ENCODE measurements at regions not wholly inside any gene's neighbourhood (a gene's known extent, or its start where the extent isn't known, plus 50 kb on each side); places are given as distances from the start of the nearest gene placed in this dataset.

DNA sequence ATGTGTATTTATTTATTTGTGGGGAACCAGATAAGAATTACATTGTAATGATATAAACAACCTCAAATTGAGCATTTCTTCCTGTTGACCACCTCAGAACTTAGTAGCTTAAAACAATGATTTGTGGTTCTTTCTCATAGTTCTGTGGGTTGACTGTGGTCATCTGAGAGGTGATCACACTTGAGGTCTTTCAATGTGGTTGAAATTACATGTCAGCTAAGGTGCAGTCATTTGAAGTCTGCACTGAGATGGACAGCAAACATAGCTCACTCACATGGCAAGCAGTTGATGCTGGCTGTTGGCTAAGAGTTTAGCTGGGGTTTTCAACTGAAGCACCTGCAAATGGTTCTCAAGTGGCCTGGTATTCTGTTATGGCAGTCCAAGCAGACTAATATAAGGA is 436.7 kb upstream of the MAP3K7 start:
- Histone ChIP-seq H3K4me2 (ENCODE audit: insufficient read depth, insufficient read length, low read length) (no peak overlapping the region), H4K8ac (replicated peaks; ENCODE audit: insufficient read length, low read depth, low read length) (no peak overlapping the region), H4K20me1 (ENCODE audit: control insufficient read depth, insufficient read depth, insufficient read length) (no peaks in the 10 kb centered on the region), H3T11ph (ENCODE audit: low read length) (no peak overlapping the region), H2BK5ac (ENCODE audit: insufficient read length, low read length) (no peak overlapping the region), H3K18ac (ENCODE audit: insufficient read length, low read depth, low read length) (no peak overlapping the region), H3K9ac (ENCODE audit: extremely low read depth, insufficient read length, low read length) (no peak overlapping the region), H3K56ac (ENCODE audit: insufficient read length, low read depth, low read length) (no peak overlapping the region), H3K79me1 (ENCODE audit: insufficient read depth, low read depth, low read length, poor library complexity, severe bottlenecking) (no peaks in the 10 kb centered on the region), H2BK20ac (ENCODE audit: low read depth, low read length, poor library complexity, severe bottlenecking) (no peak overlapping the region), H2BK12ac (ENCODE audit: insufficient read length, low read depth, low read length) (no peak overlapping the region), H3K27me3 (ENCODE audit: insufficient read depth, low read length) (no peaks in the 10 kb centered on the region), H3K9me3 (ENCODE audit: control insufficient read depth, low read depth, low read length) (no peaks in the 10 kb centered on the region), H3K23me2 (ENCODE audit: insufficient read length, low read depth, low read length, poor library complexity, severe bottlenecking) (no peaks in the 10 kb centered on the region), H4K5ac (ENCODE audit: insufficient read length, low read depth, low read length) (no peak overlapping the region), H3K23ac (ENCODE audit: insufficient read length, low read depth, low read length) (no peak overlapping the region), H2AFZ (ENCODE audit: low read length) (no peak overlapping the region), H3K4me1 (ENCODE audit: insufficient read depth, low read length) (no peaks in the 10 kb centered on the region), H3K14ac (ENCODE audit: insufficient read depth, low read length) (no peak overlapping the region), H3K27ac (ENCODE audit: insufficient read length, low read depth, low read length) (no peak overlapping the region), H3K4ac (ENCODE audit: low read depth, low read length) (no peak overlapping the region), H2BK120ac (ENCODE audit: low read depth, low read length, poor library complexity, severe bottlenecking) (no peak overlapping the region), H4K91ac (ENCODE audit: insufficient read length, low read depth, low read length) (no peak overlapping the region), H3K79me2 (ENCODE audit: insufficient read depth, low read length) (no peaks in the 10 kb centered on the region), H2AK5ac (ENCODE audit: insufficient read length, low read length) (no peak overlapping the region), H2BK15ac (ENCODE audit: low read depth, low read length) (no peak overlapping the region)
- Mint-ChIP-seq H3K4me3 (no peak overlapping the region), H3K36me3 (ENCODE audit: insufficient read depth in 1 of 3, low read depth in 3 of 3) (no peaks in the 10 kb centered on the region), H3K4me1 (no peaks in the 10 kb centered on the region), H3K9me3 (no peaks in the 10 kb centered on the region), H3K27ac (no peak overlapping the region), H3K27me3 (ENCODE audit: low read depth) (no peaks in the 10 kb centered on the region)
- TF ChIP-seq, protein P1, sequence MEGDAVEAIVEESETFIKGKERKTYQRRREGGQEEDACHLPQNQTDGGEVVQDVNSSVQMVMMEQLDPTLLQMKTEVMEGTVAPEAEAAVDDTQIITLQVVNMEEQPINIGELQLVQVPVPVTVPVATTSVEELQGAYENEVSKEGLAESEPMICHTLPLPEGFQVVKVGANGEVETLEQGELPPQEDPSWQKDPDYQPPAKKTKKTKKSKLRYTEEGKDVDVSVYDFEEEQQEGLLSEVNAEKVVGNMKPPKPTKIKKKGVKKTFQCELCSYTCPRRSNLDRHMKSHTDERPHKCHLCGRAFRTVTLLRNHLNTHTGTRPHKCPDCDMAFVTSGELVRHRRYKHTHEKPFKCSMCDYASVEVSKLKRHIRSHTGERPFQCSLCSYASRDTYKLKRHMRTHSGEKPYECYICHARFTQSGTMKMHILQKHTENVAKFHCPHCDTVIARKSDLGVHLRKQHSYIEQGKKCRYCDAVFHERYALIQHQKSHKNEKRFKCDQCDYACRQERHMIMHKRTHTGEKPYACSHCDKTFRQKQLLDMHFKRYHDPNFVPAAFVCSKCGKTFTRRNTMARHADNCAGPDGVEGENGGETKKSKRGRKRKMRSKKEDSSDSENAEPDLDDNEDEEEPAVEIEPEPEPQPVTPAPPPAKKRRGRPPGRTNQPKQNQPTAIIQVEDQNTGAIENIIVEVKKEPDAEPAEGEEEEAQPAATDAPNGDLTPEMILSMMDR (conservative IDR thresholded peaks at IDR 0.05): no peak
- DNase-seq: no peak

Measured in H9 (cell line).